ENCODE measurements at regions not wholly inside any gene's neighbourhood (a gene's known extent, or its start where the extent isn't known, plus 50 kb on each side); places are given as distances from the start of the nearest gene placed in this dataset.

GRCh38 chr20:60242836-60243505 is 284.7 kb downstream of the CDH26 start:
- peaks cover 6% of the 10 kb centered on the region for H3K36me3 Mint-ChIP-seq (ENCODE audit: insufficient read depth, unreplicated experiment)
- intact Hi-C loops (cut with micrococcal nuclease): no loop called here
- no peak overlapping the region for H3K4me3 Mint-ChIP-seq (ENCODE audit: unreplicated experiment)
- no peaks in the 10 kb centered on the region for H3K4me1 Mint-ChIP-seq (ENCODE audit: insufficient read depth, unreplicated experiment)
- DNase-seq (ENCODE audit: unreplicated experiment): no peak
- CTCF ChIA-PET: interaction anchor here (0.6 to 1.0 kb wide), 4 partner anchors 20 to 403 kb away, joined by 3 to 5 read pairs (median 3); no protein-coding TSS in a partner anchor
- peak overlapping the region; percentile 61 for H3K27ac Mint-ChIP-seq (ENCODE audit: low read depth, unreplicated experiment)
- POLR2A ChIA-PET: no interaction called here
- no peak for TF ChIP-seq CTCF (IDR thresholded peaks at IDR 0.05; ENCODE audit: unreplicated experiment)
- BruUV-seq (replicated peaks): no TSS peak
- H3K9me3 Mint-ChIP-seq (ENCODE audit: unreplicated experiment): no peaks in the 10 kb centered on the region
- peaks cover 30% of the 10 kb centered on the region for H3K27me3 Mint-ChIP-seq (ENCODE audit: insufficient read depth, unreplicated experiment)

- Mint-ChIP-seq H3K4me1 (ENCODE audit: insufficient read depth, unreplicated experiment) (peaks cover 8% of the 10 kb centered on the region), H3K4me3 (ENCODE audit: unreplicated experiment) (no peak overlapping the region), H3K27ac (ENCODE audit: low read depth, unreplicated experiment) (no peak overlapping the region), H3K27me3 (ENCODE audit: insufficient read depth, unreplicated experiment) (peaks cover 14% of the 10 kb centered on the region), H3K36me3 (ENCODE audit: insufficient read depth, unreplicated experiment) (peaks cover 6% of the 10 kb centered on the region), H3K9me3 (ENCODE audit: unreplicated experiment) (no peaks in the 10 kb centered on the region)
- no peak for DNase-seq (ENCODE audit: unreplicated experiment)
- POLR2A ChIA-PET: no interaction called here
- intact Hi-C loops (cut with micrococcal nuclease): no loop called here
- CTCF ChIA-PET: interaction anchor here (1.1 to 1.3 kb wide), 3 partner anchors 32 to 310 kb away, joined by 3 to 6 read pairs (median 3); partner anchors contain the start of gene SYCP2
- no peak for TF ChIP-seq CTCF (IDR thresholded peaks at IDR 0.05; ENCODE audit: unreplicated experiment)
- BruUV-seq (replicated peaks): no TSS peak
These were observed 286.3 kb downstream of the CDH26 start for GRCh38 chr20:60244373-60245146.

- intact Hi-C loops (cut with micrococcal nuclease): no loop called here
These were observed 288.5 kb downstream of the CDH26 start for GRCh38 chr20:60246751-60247150.

More at GRCh38 chr20:60246751-60247150, 288.5 kb downstream of the CDH26 start:
- BruUV-seq (replicated peaks): no TSS peak
- Mint-ChIP-seq H3K27ac (ENCODE audit: low read depth, unreplicated experiment) (no peak overlapping the region), H3K36me3 (ENCODE audit: insufficient read depth, unreplicated experiment) (peaks cover 6% of the 10 kb centered on the region), H3K9me3 (ENCODE audit: unreplicated experiment) (no peaks in the 10 kb centered on the region), H3K4me3 (ENCODE audit: unreplicated experiment) (no peak overlapping the region), H3K27me3 (ENCODE audit: insufficient read depth, unreplicated experiment) (peaks cover 13% of the 10 kb centered on the region), H3K4me1 (ENCODE audit: insufficient read depth, unreplicated experiment) (peaks cover 18% of the 10 kb centered on the region)
- TF ChIP-seq CTCF (IDR thresholded peaks at IDR 0.05; ENCODE audit: unreplicated experiment): no peak
- no peak for DNase-seq (ENCODE audit: unreplicated experiment)
- POLR2A ChIA-PET: no interaction called here
- CTCF ChIA-PET: interaction anchor here (1.1 to 1.3 kb wide), 2 partner anchors 16 to 35 kb away, joined by 4 to 7 read pairs; no protein-coding TSS in a partner anchor
